ENCODE measurements at regions not wholly inside any gene's neighbourhood (a gene's known extent, or its start where the extent isn't known, plus 50 kb on each side); places are given as distances from the start of the nearest gene placed in this dataset.

DNA sequence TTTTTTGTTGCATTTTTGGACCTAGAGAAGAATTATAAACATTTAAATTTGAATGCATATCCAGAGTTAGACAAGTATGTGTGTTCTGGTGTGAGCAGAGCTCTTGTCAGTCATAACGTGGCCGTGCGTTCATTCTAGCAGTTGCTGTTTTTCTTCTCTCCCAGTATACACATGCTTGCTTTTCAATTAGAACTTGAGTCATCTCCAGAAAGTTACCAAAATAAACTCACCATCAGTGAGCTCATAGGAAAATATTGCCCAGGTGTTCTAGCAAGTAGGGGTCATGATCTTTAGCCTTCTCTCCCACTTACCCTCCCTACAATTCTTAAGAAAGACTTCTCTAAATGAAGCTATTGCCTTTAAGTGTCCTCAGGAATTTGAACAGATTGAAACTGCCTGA lies 247.5 kb upstream of the TUT7 start:
- ChIA-PET POLR2A (interaction anchor here (0.6 kb wide), 1 partner anchor 282 kb away, joined by 4 read pairs; no protein-coding TSS in a partner anchor), CTCF (ENCODE audit: low intra/inter-chr PET ratio, low total read pairs) (no interaction called here)
- Histone ChIP-seq H3K9me3 (ENCODE audit: low read length) (no peaks in the 10 kb centered on the region), H3K27ac (ENCODE audit: extremely low read length, insufficient read depth, low read length) (no peak overlapping the region), H3K9ac (ENCODE audit: insufficient read depth, low read depth, low read length) (no peak overlapping the region), H3K4me2 (ENCODE audit: low read depth, low read length) (no peak overlapping the region), H3K4me3 (replicated peaks in 1 of 3; ENCODE audit: insufficient read depth in 1 of 3, low read depth in 2 of 3, low read length in 3 of 3) (no peak overlapping the region), H3K4me1 (ENCODE audit: insufficient read depth, low read length) (no peaks in the 10 kb centered on the region), H2AFZ (ENCODE audit: low read length) (no peak overlapping the region), H3K27me3 (ENCODE audit: control insufficient read depth in 1 of 2, insufficient read depth in 2 of 2, low read length in 2 of 2) (0 out of 5 replicates have a peak, but pooled peaks cover 0 to 4% of the 10 kb centered on the region in 2 experiments), H4K20me1 (ENCODE audit: insufficient read depth, low read length) (no peaks in the 10 kb centered on the region), H3K79me2 (ENCODE audit: insufficient read depth, low read length) (no peaks in the 10 kb centered on the region), H3K36me3 (replicated peaks in 1 of 2; ENCODE audit: control insufficient read depth in 1 of 2, insufficient read depth in 2 of 2, low read length in 2 of 2) (no peaks in the 10 kb centered on the region)
- no peak for DNase-seq (ENCODE audit: low spot score)
- intact Hi-C loops (cut with micrococcal nuclease; ENCODE audit: unreplicated experiment), result no loop called here
- ATAC-seq, result no peak
- TF ChIP-seq ZNF615 (CRISPR knock-in tag; IDR thresholded peaks at IDR 0.05; ENCODE audit: borderline replicate concordance) (no peak), ZNF580 (CRISPR knock-in tag; IDR thresholded peaks at IDR 0.05; ENCODE audit: borderline replicate concordance, low read depth) (no peak), THYN1 (CRISPR knock-in tag; IDR thresholded peaks at IDR 0.05; ENCODE audit: borderline replicate concordance, low read depth) (no peak), ZNF660 (CRISPR knock-in tag; IDR thresholded peaks at IDR 0.05; ENCODE audit: borderline replicate concordance, low read depth) (no peak), ATF7 (IDR thresholded peaks at IDR 0.05) (no peak), ATF7 (CRISPR knock-in tag; IDR thresholded peaks at IDR 0.05) (no peak), SMARCC2 (IDR thresholded peaks at IDR 0.05) (no peak), RELA (CRISPR knock-in tag; IDR thresholded peaks at IDR 0.05) (no peak), ZNF629 (CRISPR knock-in tag; conservative IDR thresholded peaks at IDR 0.05) (no peak), HHEX (CRISPR knock-in tag; IDR thresholded peaks at IDR 0.05) (no peak), ESRRA (CRISPR knock-in tag; IDR thresholded peaks at IDR 0.05; ENCODE audit: low read depth) (no peak)
- TF ChIP-seq, protein P1, sequence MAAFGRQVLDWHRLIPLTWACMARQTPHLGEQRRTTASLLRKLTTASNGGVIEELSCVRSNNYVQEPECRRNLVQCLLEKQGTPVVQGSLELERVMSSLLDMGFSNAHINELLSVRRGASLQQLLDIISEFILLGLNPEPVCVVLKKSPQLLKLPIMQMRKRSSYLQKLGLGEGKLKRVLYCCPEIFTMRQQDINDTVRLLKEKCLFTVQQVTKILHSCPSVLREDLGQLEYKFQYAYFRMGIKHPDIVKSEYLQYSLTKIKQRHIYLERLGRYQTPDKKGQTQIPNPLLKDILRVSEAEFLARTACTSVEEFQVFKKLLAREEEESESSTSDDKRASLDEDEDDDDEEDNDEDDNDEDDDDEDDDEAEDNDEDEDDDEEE (CRISPR knock-in tag; IDR thresholded peaks at IDR 0.05), result no peak
- TF ChIP-seq, protein P2, sequence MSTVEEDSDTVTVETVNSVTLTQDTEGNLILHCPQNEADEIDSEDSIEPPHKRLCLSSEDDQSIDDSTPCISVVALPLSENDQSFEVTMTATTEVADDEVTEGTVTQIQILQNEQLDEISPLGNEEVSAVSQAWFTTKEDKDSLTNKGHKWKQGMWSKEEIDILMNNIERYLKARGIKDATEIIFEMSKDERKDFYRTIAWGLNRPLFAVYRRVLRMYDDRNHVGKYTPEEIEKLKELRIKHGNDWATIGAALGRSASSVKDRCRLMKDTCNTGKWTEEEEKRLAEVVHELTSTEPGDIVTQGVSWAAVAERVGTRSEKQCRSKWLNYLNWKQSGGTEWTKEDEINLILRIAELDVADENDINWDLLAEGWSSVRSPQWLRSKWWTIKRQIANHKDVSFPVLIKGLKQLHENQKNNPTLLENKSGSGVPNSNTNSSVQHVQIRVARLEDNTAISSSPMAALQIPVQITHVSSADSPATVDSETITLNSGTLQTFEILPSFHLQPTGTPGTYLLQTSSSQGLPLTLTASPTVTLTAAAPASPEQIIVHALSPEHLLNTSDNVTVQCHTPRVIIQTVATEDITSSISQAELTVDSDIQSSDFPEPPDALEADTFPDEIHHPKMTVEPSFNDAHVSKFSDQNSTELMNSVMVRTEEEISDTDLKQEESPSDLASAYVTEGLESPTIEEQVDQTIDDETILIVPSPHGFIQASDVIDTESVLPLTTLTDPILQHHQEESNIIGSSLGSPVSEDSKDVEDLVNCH (CRISPR knock-in tag; IDR thresholded peaks at IDR 0.05), result no peak
- FAIRE-seq, result no peak
- in situ Hi-C loops (cut with HindIII; ENCODE audit: extremely low pct_ligation_motif_present, low pct_unique_long_range_greater_than_20kb), result no loop called here
- no TSS peak for BruUV-seq (replicated peaks)
- 4% methylated on average over 3 of the region's 3 CpGs for WGBS (ENCODE audit: low lambda C conversion rate)

All from HepG2 (cell line).